Cerebellar cortex (tissue), 1 donor: ENCODE measurements at regions not wholly inside any gene's neighbourhood (a gene's known extent, or its start where the extent isn't known, plus 50 kb on each side); places are given as distances from the start of the nearest gene placed in this dataset.
"Not testable (repeated sequence)": the region's sequence is repeated elsewhere in the genome, so short reads cannot be mapped to it uniquely, and the experiment has no call there.

ENCODE experiments used
- DNase-seq: peaks from one replicate; pipeline ENCODE4 v3.0.0-alpha.2; 2015; ENCODE audit warnings: low spot score

- no peak for DNase-seq
Observed at GRCh38 chr4:120299631-120300030, 233.0 kb upstream of the MAD2L1 start.

GRCh38 chr4:120293341-120293740 lies 226.7 kb upstream of the MAD2L1 start:
- DNase-seq = no peak

GRCh38 chr4:120291541-120291940 lies 224.9 kb upstream of the MAD2L1 start:
- DNase-seq = no peak

GRCh38 chr4:120290553-120290952 lies 223.9 kb upstream of the MAD2L1 start:
- DNase-seq = no peak

- no peak for DNase-seq
Observed at GRCh38 chr4:120286813-120287212, 220.2 kb upstream of the MAD2L1 start.

- no peak for DNase-seq
Observed at GRCh38 chr4:120281581-120281980, 214.9 kb upstream of the MAD2L1 start.

- no peak for DNase-seq
Observed at GRCh38 chr4:120277391-120277790, 210.7 kb upstream of the MAD2L1 start.

GRCh38 chr4:120266602-120267001 lies 200.0 kb upstream of the MAD2L1 start:
- no peak for DNase-seq

- DNase-seq = no peak
Observed at GRCh38 chr4:120263618-120264017, 197.0 kb upstream of the MAD2L1 start.

GRCh38 chr4:120261117-120261516 lies 194.5 kb upstream of the MAD2L1 start:
- no peak for DNase-seq

GRCh38 chr4:120256112-120256775 lies 189.6 kb upstream of the MAD2L1 start:
- not testable (repeated sequence) for DNase-seq

- no peak for DNase-seq
Observed at GRCh38 chr4:120238277-120238973, 171.8 kb upstream of the MAD2L1 start.

- DNase-seq = no peak
Observed at GRCh38 chr4:120236873-120237272, 170.2 kb upstream of the MAD2L1 start.

- no peak for DNase-seq
Observed at GRCh38 chr4:120232050-120232449, 165.4 kb upstream of the MAD2L1 start.

GRCh38 chr4:120228086-120228485 lies 161.4 kb upstream of the MAD2L1 start:
- DNase-seq = no peak

- DNase-seq = no peak
Observed at GRCh38 chr4:120227554-120227953, 160.9 kb upstream of the MAD2L1 start.

GRCh38 chr4:120225527-120225926 lies 158.9 kb upstream of the MAD2L1 start:
- no peak for DNase-seq

- no peak for DNase-seq
Observed at GRCh38 chr4:120218981-120219380, 152.3 kb upstream of the MAD2L1 start.

- no peak for DNase-seq
Observed at GRCh38 chr4:120215350-120215749, 148.7 kb upstream of the MAD2L1 start.

- DNase-seq = no peak
Observed at GRCh38 chr4:120211408-120212015, 144.9 kb upstream of the MAD2L1 start.

GRCh38 chr4:120209706-120210105 lies 143.1 kb upstream of the MAD2L1 start:
- DNase-seq = no peak

GRCh38 chr4:120207021-120207420 lies 140.4 kb upstream of the MAD2L1 start:
- no peak for DNase-seq

GRCh38 chr4:120202222-120202621 lies 135.6 kb upstream of the MAD2L1 start:
- no peak for DNase-seq
